GM19328 (cell line): ENCODE measurements at regions not wholly inside any gene's neighbourhood (a gene's known extent, or its start where the extent isn't known, plus 50 kb on each side); places are given as distances from the start of the nearest gene placed in this dataset.
"Not testable (repeated sequence)": the region's sequence is repeated elsewhere in the genome, so short reads cannot be mapped to it uniquely, and the experiment has no call there.

Source experiments
- ATAC-seq: cut with Tn5 transposase; IDR thresholded peaks from one replicate; pipeline ENCODE4 v1.9.1; 2021; ENCODE audit warnings: mild to moderate bottlenecking, moderate library complexity; ENCODE audit not compliant: unreplicated experiment

DNA sequence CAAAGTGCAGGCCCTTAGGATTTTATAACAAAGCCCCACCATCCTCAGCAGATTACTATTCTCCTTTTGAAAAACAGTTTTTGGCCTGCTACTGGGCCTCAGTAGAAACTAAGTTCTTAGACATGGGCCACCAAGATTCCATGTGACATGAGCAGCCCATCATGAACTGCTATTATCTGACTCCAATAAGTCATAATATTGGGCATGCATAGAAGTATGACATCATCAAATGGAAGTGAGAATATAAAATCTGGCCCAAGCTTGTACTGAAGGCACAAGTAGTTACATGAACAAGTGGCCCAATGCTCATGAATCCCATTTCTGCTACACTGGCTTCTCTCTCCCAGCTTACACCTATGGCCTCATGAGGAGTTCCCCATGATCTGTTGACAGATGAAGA lies 404.8 kb downstream of the EPHA5 start:
- ATAC-seq: no peak

GRCh38 chr4:65259296-65259695 lies 411.0 kb downstream of the EPHA5 start:
- no peak for ATAC-seq

DNA sequence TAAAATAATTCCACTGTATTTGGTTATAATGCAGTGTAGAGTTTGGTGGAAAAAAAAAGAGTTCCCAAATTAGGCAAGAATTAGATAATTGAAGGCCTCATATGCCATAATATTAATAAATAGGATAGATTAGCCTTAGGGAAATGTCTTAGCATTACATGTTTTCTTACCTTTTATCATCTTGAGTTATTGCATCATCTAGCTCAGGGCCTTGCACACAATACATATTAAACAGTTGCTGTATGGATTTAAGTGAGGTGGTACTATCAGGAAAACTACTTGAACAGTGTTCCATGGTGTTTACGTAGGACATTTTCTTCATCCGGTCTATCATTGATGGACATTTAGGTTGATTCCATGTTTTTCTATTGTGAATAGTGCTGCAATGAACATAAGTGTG lies 419.4 kb downstream of the EPHA5 start:
- no peak for ATAC-seq

- ATAC-seq: no peak
Observed at GRCh38 chr4:65249111-65249510, 421.2 kb downstream of the EPHA5 start.

DNA sequence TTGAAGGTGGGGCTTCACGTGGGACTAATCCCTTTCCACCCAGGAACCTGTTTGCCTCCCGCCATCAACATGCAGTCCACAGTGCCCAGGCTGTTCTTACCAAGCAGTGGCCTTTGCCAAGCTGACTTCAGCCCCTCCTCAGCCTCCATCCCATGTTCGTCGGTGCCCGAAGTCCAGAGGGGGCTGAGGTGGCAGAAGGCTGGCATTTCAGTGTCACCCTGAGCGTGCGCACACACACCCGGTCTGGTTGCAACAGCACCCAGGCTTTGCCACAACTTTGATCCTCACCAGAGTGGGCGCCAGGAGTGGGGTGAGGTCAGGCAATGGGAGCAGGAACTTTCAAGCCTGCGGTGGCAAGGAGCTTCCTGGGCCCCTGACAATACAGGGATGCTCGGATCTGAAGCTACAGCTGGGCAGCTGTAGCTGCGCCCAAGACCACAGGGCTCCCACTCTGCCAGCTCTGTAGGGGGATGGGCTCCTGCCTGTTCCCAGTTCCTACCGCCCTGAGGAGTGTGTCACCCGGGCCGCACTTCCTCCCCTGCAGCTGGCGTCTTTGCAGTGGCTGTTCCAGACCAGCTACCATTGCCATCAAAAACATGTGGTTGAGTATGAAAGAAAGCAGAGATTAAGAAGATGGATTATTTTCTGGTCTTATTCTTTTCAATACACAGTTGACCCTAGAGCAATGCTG lies 428.0 kb downstream of the EPHA5 start:
- ATAC-seq: no peak

GRCh38 chr4:65241257-65241997 lies 428.9 kb downstream of the EPHA5 start:
- ATAC-seq: no peak

- no peak for ATAC-seq
Observed at GRCh38 chr4:65234061-65234460, 436.2 kb downstream of the EPHA5 start.

DNA sequence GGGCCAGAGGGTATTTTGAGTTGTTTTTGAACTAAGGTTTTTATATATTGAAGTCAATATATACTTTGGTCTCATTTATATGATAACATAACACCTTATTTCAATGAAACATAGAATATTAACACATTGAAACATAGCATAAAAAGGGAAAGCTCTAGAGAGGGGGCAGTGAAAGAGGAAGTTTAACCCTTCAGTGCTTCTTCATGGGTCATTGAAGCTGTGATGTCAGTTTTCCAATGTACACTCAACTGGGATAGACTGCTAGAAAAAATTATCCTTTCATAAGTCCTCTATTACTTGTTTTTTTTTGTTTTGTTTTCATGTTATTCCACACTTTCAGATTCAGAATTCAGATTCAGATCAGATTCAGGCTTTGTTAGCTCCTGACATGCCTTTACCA lies 442.7 kb downstream of the EPHA5 start:
- ATAC-seq: no peak

DNA sequence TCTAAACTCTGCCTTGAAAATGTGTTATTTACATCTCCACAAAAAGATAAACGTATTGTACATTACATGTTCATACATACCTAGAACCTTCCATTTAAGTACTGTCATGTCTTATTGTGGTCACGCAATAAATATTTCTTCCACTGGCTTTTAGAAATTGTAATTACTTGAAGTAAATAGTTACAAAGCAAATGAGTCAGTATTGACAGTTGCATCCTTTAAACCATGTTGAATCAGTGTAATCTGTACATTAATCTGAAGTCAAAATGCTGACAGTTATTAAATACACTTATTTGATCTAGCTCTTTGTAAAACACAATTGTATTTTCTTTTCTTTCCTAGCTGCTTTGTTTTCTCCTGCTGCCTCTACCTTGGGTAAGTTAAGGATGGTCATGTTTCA lies 446.7 kb downstream of the EPHA5 start:
- ATAC-seq: no peak

- not testable (repeated sequence) for ATAC-seq
Observed at GRCh38 chr4:65223074-65223473, 447.2 kb downstream of the EPHA5 start.

GRCh38 chr4:65217179-65217578 lies 453.1 kb downstream of the EPHA5 start:
- ATAC-seq: no peak

- ATAC-seq: no peak
Observed at GRCh38 chr4:65202853-65203236, 467.4 kb downstream of the EPHA5 start.

DNA sequence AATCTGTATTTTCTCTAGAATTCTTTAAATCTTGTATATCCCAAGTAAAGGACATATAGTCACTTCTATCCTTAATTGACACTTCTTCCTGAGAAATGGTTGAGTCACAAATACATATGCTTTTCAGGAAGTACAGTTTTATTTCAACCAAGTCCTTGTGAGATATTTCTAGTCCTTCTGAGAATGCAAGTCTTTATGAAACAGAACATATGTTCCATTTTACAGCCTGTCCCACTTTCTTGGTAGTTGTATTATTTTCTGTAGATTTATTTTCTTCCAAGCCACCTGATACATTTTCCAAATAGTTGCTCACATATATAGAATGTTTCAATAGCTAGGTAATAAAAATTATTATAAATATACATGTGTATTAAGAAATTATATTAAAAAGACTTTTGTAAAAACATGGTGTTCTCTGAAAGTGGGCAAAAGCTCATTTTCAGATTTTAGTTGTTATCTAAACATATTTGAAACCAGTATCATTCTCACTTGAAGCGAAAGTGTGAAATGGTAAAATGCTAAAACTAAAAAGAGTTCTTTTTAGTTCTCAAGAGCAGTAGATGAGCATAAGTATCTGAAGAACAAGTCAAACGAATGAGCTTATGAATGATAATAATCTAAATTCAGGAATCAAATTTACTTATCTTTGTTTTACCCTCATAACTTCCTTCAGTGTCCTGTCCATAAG lies 468.0 kb downstream of the EPHA5 start:
- no peak for ATAC-seq

- ATAC-seq: no peak
Observed at GRCh38 chr4:65195666-65196065, 474.6 kb downstream of the EPHA5 start.

DNA sequence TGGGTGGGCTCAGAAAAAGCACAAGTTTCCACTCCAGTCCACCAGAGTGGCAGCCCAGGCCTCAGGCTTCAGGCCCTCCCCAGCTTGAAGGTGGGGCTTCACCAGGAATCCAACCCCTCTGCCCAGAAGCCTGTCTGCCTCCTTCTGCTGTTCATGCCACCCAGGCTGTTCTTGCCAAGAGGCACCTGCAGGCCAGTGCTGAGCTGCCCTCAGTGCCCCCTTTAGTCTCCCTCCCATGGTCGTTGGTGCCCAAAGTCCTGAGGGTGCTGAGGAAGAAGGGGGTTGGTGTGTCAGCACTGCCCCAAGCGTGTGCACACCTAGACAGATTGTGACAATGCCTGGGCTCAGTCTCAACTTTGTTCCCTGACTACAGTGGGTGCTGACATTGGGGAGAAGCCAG lies 475.3 kb downstream of the EPHA5 start:
- no peak for ATAC-seq

GRCh38 chr4:65193985-65194384 lies 476.3 kb downstream of the EPHA5 start:
- no peak for ATAC-seq

DNA sequence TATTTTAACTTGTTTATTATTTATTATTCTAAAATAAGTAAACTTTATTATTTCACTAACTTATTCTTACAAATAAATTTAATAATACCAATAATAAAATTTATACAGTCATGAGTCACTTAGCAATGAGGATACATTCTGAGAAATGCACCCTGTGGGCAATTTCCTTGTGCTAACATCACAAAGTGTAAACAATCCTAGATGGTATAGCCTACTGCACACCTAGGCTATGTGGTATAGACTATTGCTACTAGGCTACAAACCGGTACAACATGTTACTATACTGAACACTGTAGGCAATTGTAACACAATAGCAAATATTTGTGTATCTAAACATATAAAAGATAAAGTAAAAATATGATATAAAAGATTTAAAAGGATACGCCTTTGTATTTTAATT lies 479.5 kb downstream of the EPHA5 start:
- no peak for ATAC-seq

GRCh38 chr4:65175585-65175984 lies 494.7 kb downstream of the EPHA5 start:
- ATAC-seq: no peak

- no peak for ATAC-seq
Observed at GRCh38 chr4:65170768-65171514, 499.3 kb downstream of the EPHA5 start.

GRCh38 chr4:65167719-65168118 lies 502.6 kb downstream of the EPHA5 start:
- ATAC-seq: no peak

- no peak for ATAC-seq
Observed at GRCh38 chr4:65152205-65152604, 518.1 kb downstream of the EPHA5 start.
